ENCODE measurements at regions not wholly inside any gene's neighbourhood (a gene's known extent, or its start where the extent isn't known, plus 50 kb on each side); places are given as distances from the start of the nearest gene placed in this dataset.
"Not testable (repeated sequence)": the region's sequence is repeated elsewhere in the genome, so short reads cannot be mapped to it uniquely, and the experiment has no call there.

DNA sequence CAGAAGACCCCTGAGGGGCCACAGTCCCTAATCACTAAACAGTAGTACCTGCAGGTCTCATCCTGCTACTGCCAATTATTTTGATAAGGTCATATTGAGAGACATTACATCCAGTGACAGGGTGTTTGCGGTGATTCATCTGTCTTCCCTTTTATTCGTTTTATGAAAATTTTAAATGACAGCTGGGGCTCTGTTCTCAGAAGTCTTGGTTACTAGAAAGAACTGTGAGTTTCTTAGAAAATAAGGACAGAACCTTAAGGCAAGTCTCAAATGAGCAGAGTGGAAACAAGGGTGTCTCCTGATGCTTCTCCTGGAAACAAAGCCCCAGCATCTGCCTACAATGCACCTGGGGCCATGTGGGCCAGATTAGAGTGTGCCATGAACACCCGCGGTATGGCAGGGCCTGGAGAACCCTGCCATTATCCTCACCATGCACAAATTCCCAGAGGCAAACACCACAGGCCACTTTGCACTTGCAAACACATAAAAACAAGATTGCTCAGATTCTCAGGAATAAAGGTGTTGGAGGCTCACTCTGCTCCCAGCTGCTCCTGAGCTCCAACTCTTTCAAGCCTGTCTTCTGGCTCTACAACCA lies 66.3 kb upstream of the IQSEC1 start:
- no peak for DNase-seq

- DNase-seq: no peak
Observed at GRCh38 chr3:13138833-13139145, 65.6 kb upstream of the IQSEC1 start.

GRCh38 chr3:13137941-13138832 lies 65.0 kb upstream of the IQSEC1 start:
- no peak for DNase-seq

DNA sequence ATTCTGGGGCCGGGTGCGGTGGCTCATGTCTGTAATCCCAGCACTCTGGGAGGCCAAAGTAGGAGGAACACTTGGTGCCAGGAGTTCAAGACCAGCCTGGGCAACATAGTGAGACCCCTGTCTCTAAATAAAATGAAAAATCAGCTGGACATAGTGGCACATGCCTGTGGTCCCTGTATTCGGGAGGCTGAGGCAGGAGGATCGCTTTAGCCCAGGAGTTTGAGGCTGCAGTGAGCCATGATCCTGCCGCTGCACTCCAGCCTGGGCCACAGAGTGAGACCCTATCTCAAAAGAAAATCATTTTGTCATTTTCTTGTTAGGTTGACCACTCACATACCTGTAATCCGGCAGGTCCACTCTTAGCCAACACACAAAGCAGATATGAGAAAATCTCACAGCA lies 63.6 kb upstream of the IQSEC1 start:
- DNase-seq: not testable (repeated sequence)

DNA sequence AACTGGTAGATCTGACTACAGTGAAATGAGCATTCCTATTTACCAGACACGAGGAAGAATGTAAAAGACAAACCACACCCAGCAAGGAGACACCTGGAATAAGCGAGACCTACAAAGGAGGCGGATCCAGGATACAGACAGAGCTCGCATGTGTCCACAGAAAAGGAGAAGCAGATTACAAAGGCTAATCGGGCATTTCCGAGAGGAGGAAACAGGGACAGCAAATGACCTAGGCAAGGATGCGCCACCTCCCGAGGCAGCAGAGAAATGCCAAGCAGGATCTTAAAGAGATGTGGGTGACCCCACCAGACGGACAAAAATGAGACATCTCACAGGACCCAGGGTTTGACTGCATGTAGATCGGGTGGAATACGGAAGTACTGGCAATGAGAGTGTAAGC lies 63.2 kb upstream of the IQSEC1 start:
- DNase-seq: no peak

- DNase-seq: no peak
Observed at GRCh38 chr3:13135811-13136321, 62.6 kb upstream of the IQSEC1 start.

GRCh38 chr3:13135251-13135810 lies 62.1 kb upstream of the IQSEC1 start:
- DNase-seq: no peak

- no peak for DNase-seq
Observed at GRCh38 chr3:13134879-13135206, 61.6 kb upstream of the IQSEC1 start.

GRCh38 chr3:13134166-13134878 lies 61.1 kb upstream of the IQSEC1 start:
- DNase-seq: no peak

GRCh38 chr3:13133471-13133981 lies 60.3 kb upstream of the IQSEC1 start:
- no peak for DNase-seq

- DNase-seq: no peak
Observed at GRCh38 chr3:13132731-13133410, 59.6 kb upstream of the IQSEC1 start.

GRCh38 chr3:13132281-13132680 lies 59.1 kb upstream of the IQSEC1 start:
- no peak for DNase-seq

GRCh38 chr3:13130464-13131193 lies 57.4 kb upstream of the IQSEC1 start:
- DNase-seq: no peak

DNA sequence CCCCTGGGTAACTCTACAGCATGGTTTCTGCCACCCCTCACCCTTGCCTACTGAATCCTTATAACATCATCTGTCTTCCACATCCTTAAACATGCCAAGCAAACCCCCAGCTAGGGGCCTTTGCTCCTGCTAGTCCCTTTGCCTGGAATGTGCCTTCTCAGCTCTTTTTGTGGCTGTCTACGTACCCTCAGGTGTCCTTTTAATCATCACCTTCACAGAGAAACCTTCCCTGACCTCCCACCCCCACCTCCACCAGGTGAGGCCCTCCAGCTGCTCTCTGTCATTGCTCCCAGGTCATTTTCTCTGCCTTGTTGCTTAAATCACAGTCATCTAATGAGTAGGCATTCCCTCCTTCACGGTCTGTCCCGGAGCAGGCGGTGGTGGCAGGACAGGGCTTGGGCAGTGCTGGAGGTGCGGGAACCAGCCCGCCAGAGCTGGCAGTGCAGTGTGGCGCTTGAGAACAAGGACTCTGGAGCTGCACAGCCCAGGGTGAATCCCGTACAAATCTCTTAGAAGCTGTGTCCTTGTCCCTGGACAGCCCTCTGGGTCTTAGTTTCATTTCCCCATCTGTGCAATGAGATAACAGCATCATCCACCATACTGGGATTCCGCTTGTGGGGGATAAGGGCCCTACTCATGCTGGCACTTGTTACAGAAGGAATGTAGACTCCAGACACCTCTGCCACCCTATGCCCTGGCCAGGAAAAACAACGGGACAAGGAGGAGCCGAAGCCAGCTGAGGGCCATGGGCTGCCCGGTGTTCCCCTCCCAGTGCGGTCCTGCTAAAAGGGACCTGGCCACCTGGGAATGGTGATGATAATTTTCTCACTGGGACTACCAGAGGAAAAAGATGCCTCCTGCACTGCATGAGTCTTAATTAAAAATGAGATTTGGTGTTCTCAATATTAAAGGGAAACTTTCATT lies 52.1 kb upstream of the IQSEC1 start:
- DNase-seq: no peak

GRCh38 chr3:13124631-13125030 lies 51.4 kb upstream of the IQSEC1 start:
- no peak for DNase-seq

- no peak for DNase-seq
Observed at GRCh38 chr3:13123765-13124164, 50.5 kb upstream of the IQSEC1 start.

DNA sequence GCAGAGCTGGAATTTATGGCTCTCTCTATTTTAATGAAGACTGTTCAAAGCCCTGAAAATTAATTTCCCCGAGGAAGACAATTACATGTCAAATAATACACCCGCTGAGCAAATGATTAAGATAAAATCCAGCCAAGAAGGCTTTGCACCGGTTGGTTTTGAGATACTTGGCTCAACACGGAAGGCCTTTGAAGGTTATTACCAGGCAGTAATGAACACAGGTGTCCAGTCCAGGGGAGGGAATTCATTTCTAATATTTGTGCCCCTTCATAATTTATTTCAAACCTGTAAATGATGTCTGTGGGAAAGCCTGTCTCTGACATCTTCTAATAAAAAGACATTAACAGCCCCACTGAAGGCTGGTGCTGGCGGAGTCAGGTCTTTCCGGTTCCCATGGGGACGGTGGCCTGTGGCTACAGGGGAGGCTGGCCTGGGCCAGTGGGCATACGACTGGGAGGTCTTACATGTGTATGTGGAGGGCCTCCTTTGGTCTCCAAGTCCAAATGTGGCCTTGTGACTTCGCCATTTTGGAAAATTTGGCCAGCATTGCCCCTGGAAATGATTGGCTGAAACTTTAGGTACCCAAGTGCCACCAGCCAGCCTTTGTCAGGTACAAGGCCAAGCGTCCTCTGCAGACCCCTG lies 49.9 kb upstream of the IQSEC1 start:
- DNase-seq: no peak
